ENCODE measurements at regions not wholly inside any gene's neighbourhood (a gene's known extent, or its start where the extent isn't known, plus 50 kb on each side); places are given as distances from the start of the nearest gene placed in this dataset.
A peak's percentile ranks its signal among the peaks of the same experiment; 100 is the strongest.

- peak overlapping the region; percentile 38 for H3K4me2 ChIP-seq (ENCODE audit: low read depth, low read length)
- H3K23ac ChIP-seq (ENCODE audit: low read depth, low read length): peak overlapping the region; percentile 95
- H2BK15ac ChIP-seq (ENCODE audit: low read depth, low read length): peak overlapping the region; percentile 83; the same call in 2 of the 3 replicates
- H2AFZ ChIP-seq (replicated peaks; ENCODE audit: low read length, poor library complexity): peak overlapping the region; percentile 39
- DNase-seq: peak; percentile 85
- peak overlapping the region; percentile 93 for H3K18ac ChIP-seq (ENCODE audit: low read depth, low read length)
- peak overlapping the region; percentile 93 for H2AK9ac ChIP-seq (replicated peaks; ENCODE audit: low read depth, low read length, poor library complexity)
- H3K4ac ChIP-seq (ENCODE audit: low read depth, low read length): peak overlapping the region; percentile 98
- peak overlapping the region; percentile 94 for H2BK5ac ChIP-seq (ENCODE audit: low read depth, low read length, poor library complexity, severe bottlenecking)
- peak overlapping the region; percentile 66 for H3K56ac ChIP-seq (ENCODE audit: extremely low read depth, insufficient read depth, low read length)
- peaks cover 28 to 66% of the 10 kb centered on the region in 2 experiments for H3K79me1 ChIP-seq (ENCODE audit: low read depth in 1 of 2, low read length in 2 of 2)
- POLR2A ChIA-PET (ENCODE audit: unreplicated experiment): no interaction called here
- no peak overlapping the region for H3K4me3 ChIP-seq (ENCODE audit: insufficient read depth, low read depth, low read length)
- in situ Hi-C loops (cut with MboI; ENCODE audit: low sequenced_read_pairs) (loop anchor here (10.0 kb wide), 1 partner anchor 179 kb away; the partner anchor contains the start of gene NCOR2), dilution Hi-C loops (cut with HindIII; ENCODE audit: low sequenced_read_pairs, unreplicated experiment) (no loop called here), intact Hi-C loops (cut with micrococcal nuclease) (loop anchor here (5.0 to 10.0 kb wide), 5 partner anchors 112 to 519 kb away; partner anchors contain the start of gene NCOR2)
- H2BK120ac ChIP-seq (ENCODE audit: low read depth, low read length): peak overlapping the region; percentile 95
- H3K36me3 ChIP-seq (ENCODE audit: control insufficient read depth, insufficient read depth, low read length): peaks cover 38% of the 10 kb centered on the region
- H4K20me1 ChIP-seq (ENCODE audit: insufficient read depth, low read length): peaks cover 45% of the 10 kb centered on the region
- H3K9me1 ChIP-seq (ENCODE audit: insufficient read depth, low read length): peaks cover 18% of the 10 kb centered on the region; the same call in 1 of the 2 replicates
- peaks cover 58% of the 10 kb centered on the region for H3K4me1 ChIP-seq (ENCODE audit: control insufficient read depth, insufficient read depth, low read length)
- CTCF ChIA-PET: no interaction called here
- peak overlapping the region; percentile 78 for H4K5ac ChIP-seq (ENCODE audit: low read depth, low read length)
- peak; percentile 53 for ATAC-seq (ENCODE audit: low read depth)
- H2AK5ac ChIP-seq (ENCODE audit: low read depth, low read length): peak overlapping the region; percentile 100
- no peaks in the 10 kb centered on the region for H3K27me3 ChIP-seq (ENCODE audit: control insufficient read depth, insufficient read depth, low read length)
- peak overlapping the region; percentile 61; the same call in 1 of the 2 replicates for H3K9ac ChIP-seq (ENCODE audit: low read depth, low read length)
- peak overlapping the region; percentile 96 for H4K91ac ChIP-seq (ENCODE audit: insufficient read depth, low read depth, low read length)
- BruUV-seq (replicated peaks): no TSS peak
- no peaks in the 10 kb centered on the region for H3K9me3 ChIP-seq (ENCODE audit: control insufficient read depth, insufficient read depth, low read length)
- peak overlapping the region; percentile 90 for H2BK20ac ChIP-seq (ENCODE audit: low read depth, low read length)
- TF ChIP-seq SMC3 (IDR thresholded peaks at IDR 0.05; ENCODE audit: low read depth, low read length) (no peak), RAD21 (IDR thresholded peaks at IDR 0.05; ENCODE audit: low read length) (no peak), NFE2L2 (IDR thresholded peaks at IDR 0.05; ENCODE audit: low read depth, low read length) (0 out of 2 replicates have a peak, but pooled peaks have one; percentile 27), FOS (IDR thresholded peaks at IDR 0.05; ENCODE audit: low read depth, low read length) (peak; percentile 93), MAZ (IDR thresholded peaks at IDR 0.05; ENCODE audit: borderline replicate concordance, low read depth, low read length) (peak; percentile 96), BHLHE40 (IDR thresholded peaks at IDR 0.05; ENCODE audit: low read depth, low read length) (0 out of 2 replicates have a peak, but pooled peaks have one; percentile 1)
- WGBS, 2 experiments (ENCODE audit: extremely low coverage in 2 of 2, insufficient read length in 1 of 2): 64% methylated on average over 15 of the region's 32 CpGs; no CpG with 5 or more reads in 1 of the 2 experiments
- H4K8ac ChIP-seq (ENCODE audit: low read depth in 2 of 2, low read length in 2 of 2): peak overlapping the region; percentile 89 to 94
- peak overlapping the region; percentile 87 for H3K14ac ChIP-seq (replicated peaks; ENCODE audit: low read depth, low read length)
- H3K27ac ChIP-seq (ENCODE audit: insufficient read depth, low read length): peak overlapping the region; percentile 90
Measured at GRCh38 chr12:124385219-124385969, 90.5 kb downstream of the RFLNA start.

All from IMR-90 (cell line).